SH-SY5Y (cell line): ENCODE measurements at regions not wholly inside any gene's neighbourhood (a gene's known extent, or its start where the extent isn't known, plus 50 kb on each side); places are given as distances from the start of the nearest gene placed in this dataset.

Source experiments
- GATA2 ChIP-seq: IDR thresholded peaks from 2 replicates; pipeline ENCODE4 v1.6.1; 2011; ENCODE audit warnings: mild to moderate bottlenecking, low read depth, low read length
- GATA3 ChIP-seq: IDR thresholded peaks from 2 replicates; pipeline ENCODE4 v1.6.1; 2011; ENCODE audit warnings: low read depth, mild to moderate bottlenecking, low read length, moderate library complexity

- TF ChIP-seq GATA3 (no peak), GATA2 (no peak)
Measured at GRCh38 chr10:58913717-58914116, 262.7 kb upstream of the PHYHIPL start.
